Activated CD4-positive, alpha-beta T cell treated with anti-CD3 and anti-CD28 coated beads, Interleukin-2, amount 50 U/mL, for 16 hours (primary cell): ENCODE measurements at regions not wholly inside any gene's neighbourhood (a gene's known extent, or its start where the extent isn't known, plus 50 kb on each side); places are given as distances from the start of the nearest gene placed in this dataset.
A peak's percentile ranks its signal among the peaks of the same experiment; 100 is the strongest.
"Not testable (repeated sequence)": the region's sequence is repeated elsewhere in the genome, so short reads cannot be mapped to it uniquely, and the experiment has no call there.

Experiments used
- DNase-seq: peaks from one replicate; pipeline ENCODE4 v3.0.0-alpha.2; 2020

GRCh38 chr7:155377838-155378579 is 79.9 kb upstream of the EN2 start:
- DNase-seq: no peak

GRCh38 chr7:155378580-155378934 is 79.4 kb upstream of the EN2 start:
- DNase-seq: no peak

GRCh38 chr7:155378959-155379871 is 78.7 kb upstream of the EN2 start:
- DNase-seq: no peak

- DNase-seq: peak; percentile 77
These were observed 77.6 kb upstream of the EN2 start for GRCh38 chr7:155380221-155380861.

DNA sequence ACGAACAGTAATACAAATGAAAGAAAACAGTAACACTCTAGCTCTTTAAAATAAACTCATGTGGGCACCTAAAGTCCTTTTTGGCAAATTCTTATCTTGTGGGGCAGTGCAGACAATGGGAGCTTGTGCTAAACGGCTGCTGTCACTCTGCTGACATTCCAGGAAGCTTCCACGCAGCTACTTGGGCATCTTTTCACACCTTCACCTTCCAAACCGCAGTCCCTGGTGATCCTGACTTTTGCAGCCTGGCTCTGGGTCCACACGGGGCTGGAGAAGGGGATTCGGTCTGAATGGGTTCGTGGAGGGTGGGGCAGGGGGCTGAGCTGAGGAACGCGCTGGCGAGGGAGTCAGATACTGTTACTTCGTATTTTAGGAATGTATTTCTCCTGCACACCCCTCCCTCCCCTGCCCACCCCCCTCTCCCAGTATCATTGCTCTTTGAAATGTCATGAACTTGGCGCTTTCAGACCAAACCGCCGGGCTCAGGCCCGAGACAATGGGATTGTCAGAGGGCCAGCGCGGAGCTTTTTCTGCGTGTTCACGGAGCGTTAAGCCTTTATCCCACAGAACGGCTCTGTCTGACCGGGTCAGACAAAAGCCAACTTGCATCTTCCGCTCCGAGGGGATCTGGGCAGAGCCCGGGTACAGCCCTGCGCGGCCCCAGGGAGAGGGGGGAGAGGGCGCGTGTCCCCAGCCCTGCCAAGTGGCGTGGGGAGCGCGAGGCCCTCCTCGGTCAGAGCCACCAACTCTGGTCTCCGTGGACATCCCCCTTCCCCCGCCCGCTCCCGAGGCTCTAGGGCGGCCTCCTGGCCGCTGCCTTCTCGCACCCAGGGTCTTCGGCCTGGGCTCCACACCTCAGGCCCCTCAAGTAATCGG is 76.7 kb upstream of the EN2 start:
- DNase-seq: no peak

- DNase-seq: no peak
These were observed 75.8 kb upstream of the EN2 start for GRCh38 chr7:155381852-155382801.

DNA sequence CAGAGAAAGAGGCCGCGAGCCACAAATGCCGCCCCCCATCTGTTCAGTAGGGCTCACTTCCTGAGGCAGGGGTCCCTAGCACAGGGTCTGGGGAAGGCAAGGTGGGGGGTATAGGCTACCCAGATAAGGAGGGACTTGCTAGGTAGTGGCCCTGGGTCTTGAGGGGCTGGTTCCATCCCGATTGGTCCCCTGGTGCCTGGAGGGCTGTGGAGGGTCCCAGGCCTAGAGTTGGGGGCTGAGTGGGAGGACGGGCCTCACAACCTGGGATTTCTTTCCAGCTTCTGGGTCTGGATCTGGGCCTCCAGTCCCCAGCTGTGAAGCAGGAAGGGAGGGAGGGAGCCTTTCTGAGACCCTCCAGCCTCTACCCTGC is 75.1 kb upstream of the EN2 start:
- DNase-seq: no peak

- no peak for DNase-seq
These were observed 74.0 kb upstream of the EN2 start for GRCh38 chr7:155383756-155384491.

GRCh38 chr7:155384751-155385150 is 73.2 kb upstream of the EN2 start:
- no peak for DNase-seq

DNA sequence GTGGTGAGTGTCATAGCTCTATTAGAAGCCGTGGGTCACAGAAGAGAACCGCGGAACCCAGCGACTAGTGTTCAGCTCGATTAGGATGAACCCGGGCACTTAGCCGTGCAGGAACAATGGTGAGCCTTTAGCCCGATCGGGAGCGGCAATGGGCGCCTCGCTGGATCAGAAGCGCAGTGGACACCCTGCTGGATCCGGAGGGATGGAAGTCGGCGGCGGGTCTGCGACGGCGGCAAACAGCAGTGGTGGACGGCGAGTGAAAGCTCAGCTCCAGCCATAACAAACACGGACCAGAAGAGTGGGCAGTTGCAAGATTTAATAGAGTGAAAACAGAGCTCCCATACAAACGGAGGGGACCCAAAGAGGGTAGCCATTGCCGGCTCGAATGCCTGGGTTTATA is 72.7 kb upstream of the EN2 start:
- not testable (repeated sequence) for DNase-seq

DNA sequence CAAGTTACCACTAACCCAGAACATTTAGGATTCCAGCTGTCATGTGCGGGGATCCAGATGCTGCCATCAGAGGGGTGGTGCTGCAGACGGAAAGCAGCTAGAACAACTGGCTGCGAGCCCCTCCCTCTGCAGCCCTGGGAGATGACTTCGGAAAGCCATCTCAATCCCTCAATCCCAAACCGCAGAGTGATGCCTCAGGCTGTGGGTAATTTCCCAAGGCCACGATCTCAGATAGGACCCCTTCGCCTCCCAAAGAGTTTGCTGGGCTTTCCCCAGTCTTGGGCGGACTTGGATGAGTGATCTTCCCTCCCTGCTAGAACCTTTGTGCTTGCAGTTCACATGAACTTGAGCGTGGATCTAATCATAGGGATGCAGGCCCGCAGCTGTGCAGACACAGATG is 71.3 kb upstream of the EN2 start:
- DNase-seq: no peak

- DNase-seq: no peak
These were observed 70.8 kb upstream of the EN2 start for GRCh38 chr7:155387066-155387620.

DNA sequence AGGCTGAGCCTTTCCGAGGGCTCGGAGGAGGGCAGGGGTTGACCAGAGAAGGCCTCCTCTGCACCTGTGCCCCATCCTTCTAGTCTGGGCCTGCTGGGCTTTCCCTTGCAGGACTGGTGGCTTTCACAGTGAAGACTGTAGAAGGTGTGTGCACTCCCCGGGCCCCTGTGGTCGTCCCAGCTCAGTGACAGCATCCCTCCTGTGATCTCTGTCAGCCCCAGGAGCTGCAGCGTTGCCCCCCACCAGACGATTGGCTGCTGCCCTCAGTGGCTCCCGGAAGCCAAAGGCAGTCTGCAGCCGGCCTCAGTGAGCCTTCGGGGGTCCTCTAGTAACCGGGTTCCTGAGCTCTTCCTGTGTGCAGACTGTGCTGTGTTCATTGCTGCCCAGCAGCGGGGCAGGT is 69.4 kb upstream of the EN2 start:
- DNase-seq: no peak

- no peak for DNase-seq
These were observed 66.5 kb upstream of the EN2 start for GRCh38 chr7:155391414-155391813.

- no peak for DNase-seq
These were observed 65.0 kb upstream of the EN2 start for GRCh38 chr7:155392726-155393570.

GRCh38 chr7:155394413-155394812 is 63.5 kb upstream of the EN2 start:
- no peak for DNase-seq

DNA sequence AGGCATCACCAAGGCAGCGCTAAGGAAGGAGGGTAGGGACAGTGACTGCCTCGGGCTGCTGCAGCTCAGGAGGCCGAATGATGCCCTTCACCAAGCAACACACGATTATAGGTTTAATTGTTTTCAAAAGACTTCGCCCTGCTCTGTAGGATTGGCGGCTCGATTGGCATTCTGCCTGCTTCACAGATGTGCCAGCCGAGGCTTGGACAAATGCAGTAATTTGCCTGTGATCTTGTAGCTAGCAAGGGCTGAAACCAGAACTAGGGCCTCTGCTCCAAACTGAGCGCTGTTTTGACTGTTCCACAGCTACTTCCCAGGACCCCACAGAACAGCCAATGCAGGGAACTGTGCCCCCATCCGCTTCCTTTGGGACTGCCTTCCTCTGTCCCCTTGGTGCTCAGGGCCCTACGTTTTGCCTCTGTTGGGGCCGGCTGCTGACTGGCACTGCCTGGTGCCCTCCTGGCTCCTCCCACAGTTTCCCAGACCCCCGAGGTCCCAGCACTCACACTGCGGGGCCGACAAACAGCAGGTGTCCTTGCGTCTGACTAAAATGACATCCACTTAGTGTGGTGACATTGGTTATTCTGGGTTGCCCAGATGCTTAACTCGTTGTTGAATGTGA is 62.6 kb upstream of the EN2 start:
- no peak for DNase-seq

DNA sequence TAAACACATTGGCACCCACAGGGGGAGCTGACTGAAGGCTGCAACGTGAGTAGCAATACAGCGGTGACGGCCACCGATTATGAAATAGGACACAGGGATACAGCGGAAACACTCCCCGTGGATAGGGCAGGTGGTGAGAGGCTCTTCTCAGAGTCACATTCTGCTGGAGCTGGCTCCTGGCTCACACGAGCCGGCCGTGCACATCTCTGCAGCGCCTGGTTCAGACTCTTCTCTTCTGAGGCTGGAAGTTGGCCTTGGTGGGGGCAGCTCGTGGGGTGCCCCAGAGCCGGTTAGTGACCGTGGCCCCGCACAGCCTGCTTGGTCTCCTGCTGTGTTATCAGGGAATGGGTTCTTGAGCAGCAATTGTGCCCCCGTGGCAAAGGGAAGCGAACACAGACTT is 61.3 kb upstream of the EN2 start:
- DNase-seq: no peak
